ENCODE measurements at regions not wholly inside any gene's neighbourhood (a gene's known extent, or its start where the extent isn't known, plus 50 kb on each side); places are given as distances from the start of the nearest gene placed in this dataset.
"Not testable (repeated sequence)": the region's sequence is repeated elsewhere in the genome, so short reads cannot be mapped to it uniquely, and the experiment has no call there.

GRCh38 chr9:87040410-87041009 lies 93.2 kb upstream of the GAS1 start:
- Histone ChIP-seq H3K4me1 (ENCODE audit: control insufficient read depth, low read length) (no peaks in the 10 kb centered on the region), H3F3A (ENCODE audit: control insufficient read depth, insufficient read depth) (no peaks in the 10 kb centered on the region), H3K36me3 (ENCODE audit: control insufficient read depth, low read length) (no peaks in the 10 kb centered on the region), H3K27ac (ENCODE audit: low read depth, low read length) (no peak overlapping the region), H3K9me3 (ENCODE audit: control insufficient read depth, insufficient read depth, low read length) (no peaks in the 10 kb centered on the region; the same call in 1 of the 2 replicates), H3K4me3 (ENCODE audit: low read length) (no peak overlapping the region), H4K20me1 (ENCODE audit: control insufficient read depth, insufficient read depth, low read depth, low read length) (no peaks in the 10 kb centered on the region), H3K27me3 (ENCODE audit: control insufficient read depth, low read length) (no peaks in the 10 kb centered on the region), H3K79me2 (ENCODE audit: control insufficient read depth, low read length) (no peaks in the 10 kb centered on the region), H3K4me2 (ENCODE audit: low read length) (no peak overlapping the region), H3K9me2 (replicated peaks; ENCODE audit: control insufficient read depth, low read length) (no peaks in the 10 kb centered on the region)
- TF ChIP-seq, protein P1, sequence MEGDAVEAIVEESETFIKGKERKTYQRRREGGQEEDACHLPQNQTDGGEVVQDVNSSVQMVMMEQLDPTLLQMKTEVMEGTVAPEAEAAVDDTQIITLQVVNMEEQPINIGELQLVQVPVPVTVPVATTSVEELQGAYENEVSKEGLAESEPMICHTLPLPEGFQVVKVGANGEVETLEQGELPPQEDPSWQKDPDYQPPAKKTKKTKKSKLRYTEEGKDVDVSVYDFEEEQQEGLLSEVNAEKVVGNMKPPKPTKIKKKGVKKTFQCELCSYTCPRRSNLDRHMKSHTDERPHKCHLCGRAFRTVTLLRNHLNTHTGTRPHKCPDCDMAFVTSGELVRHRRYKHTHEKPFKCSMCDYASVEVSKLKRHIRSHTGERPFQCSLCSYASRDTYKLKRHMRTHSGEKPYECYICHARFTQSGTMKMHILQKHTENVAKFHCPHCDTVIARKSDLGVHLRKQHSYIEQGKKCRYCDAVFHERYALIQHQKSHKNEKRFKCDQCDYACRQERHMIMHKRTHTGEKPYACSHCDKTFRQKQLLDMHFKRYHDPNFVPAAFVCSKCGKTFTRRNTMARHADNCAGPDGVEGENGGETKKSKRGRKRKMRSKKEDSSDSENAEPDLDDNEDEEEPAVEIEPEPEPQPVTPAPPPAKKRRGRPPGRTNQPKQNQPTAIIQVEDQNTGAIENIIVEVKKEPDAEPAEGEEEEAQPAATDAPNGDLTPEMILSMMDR (IDR thresholded peaks at IDR 0.05; ENCODE audit: low read depth, low read length, poor library complexity, severe bottlenecking) = no peak
- TF ChIP-seq EZH2phosphoT487 (IDR thresholded peaks at IDR 0.05; ENCODE audit: borderline replicate concordance, low read length) = no peak

GRCh38 chr9:87041553-87042235 lies 94.4 kb upstream of the GAS1 start:
- not testable (repeated sequence) for H3K4me2 ChIP-seq (ENCODE audit: low read length); H3K4me3 ChIP-seq (ENCODE audit: low read length); H4K20me1 ChIP-seq (ENCODE audit: control insufficient read depth, insufficient read depth, low read depth, low read length); H3K9me2 ChIP-seq (replicated peaks; ENCODE audit: control insufficient read depth, low read length); H3K27me3 ChIP-seq (ENCODE audit: control insufficient read depth, low read length); H3F3A ChIP-seq (ENCODE audit: control insufficient read depth, insufficient read depth); H3K4me1 ChIP-seq (ENCODE audit: control insufficient read depth, low read length); H3K79me2 ChIP-seq (ENCODE audit: control insufficient read depth, low read length); H3K9me3 ChIP-seq (ENCODE audit: control insufficient read depth, insufficient read depth, low read length); H3K27ac ChIP-seq (ENCODE audit: low read depth, low read length); H3K36me3 ChIP-seq (ENCODE audit: control insufficient read depth, low read length)

DNA sequence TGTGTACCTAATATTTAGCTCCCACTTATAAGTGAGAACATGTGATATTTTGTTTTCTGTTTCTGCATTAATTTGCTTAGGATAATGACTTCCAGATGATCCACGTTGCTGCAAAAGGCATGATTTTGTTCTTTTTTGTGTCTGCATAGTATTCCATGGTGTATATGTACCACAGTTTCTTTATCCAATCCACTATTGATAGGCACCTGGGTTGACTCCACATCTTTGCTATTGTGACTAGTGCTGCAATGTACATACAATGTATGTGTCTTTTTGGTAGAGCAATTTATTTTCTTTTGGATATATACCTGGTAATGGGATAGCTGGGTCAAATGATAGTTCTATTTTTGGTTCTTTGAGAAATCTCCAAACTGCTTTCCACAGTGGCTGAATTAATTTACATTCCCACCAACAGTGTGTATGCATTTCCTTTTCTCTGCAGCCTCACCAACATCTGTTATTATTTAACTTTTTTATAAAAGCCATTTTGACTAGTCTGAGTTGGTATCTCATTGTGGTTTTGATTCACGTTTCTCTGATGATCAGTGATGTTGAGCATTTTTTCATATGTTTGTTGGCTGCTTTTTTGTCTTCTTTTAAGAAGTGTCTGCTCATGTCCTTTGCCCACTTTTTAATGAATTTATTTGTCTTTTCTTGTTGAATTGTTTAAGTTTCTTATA lies 102.8 kb upstream of the GAS1 start:
- H3K9me3 ChIP-seq (ENCODE audit: control insufficient read depth, insufficient read depth, low read length); H4K20me1 ChIP-seq (ENCODE audit: control insufficient read depth, insufficient read depth, low read depth, low read length); H3K36me3 ChIP-seq (ENCODE audit: control insufficient read depth, low read length); H3K4me3 ChIP-seq (ENCODE audit: low read length); H3K27me3 ChIP-seq (ENCODE audit: control insufficient read depth, low read length); H3K79me2 ChIP-seq (ENCODE audit: control insufficient read depth, low read length); H3K27ac ChIP-seq (ENCODE audit: low read depth, low read length); H3K4me1 ChIP-seq (ENCODE audit: control insufficient read depth, low read length); H3F3A ChIP-seq (ENCODE audit: control insufficient read depth, insufficient read depth); H3K4me2 ChIP-seq (ENCODE audit: low read length); H3K9me2 ChIP-seq (replicated peaks; ENCODE audit: control insufficient read depth, low read length): not testable (repeated sequence)

GRCh38 chr9:87054999-87055686 lies 107.8 kb upstream of the GAS1 start:
- Histone ChIP-seq H3K27ac (ENCODE audit: low read depth, low read length) (no peak overlapping the region), H3K4me1 (ENCODE audit: control insufficient read depth, low read length) (no peaks in the 10 kb centered on the region), H3K4me3 (ENCODE audit: low read length) (no peak overlapping the region), H3K36me3 (ENCODE audit: control insufficient read depth, low read length) (no peaks in the 10 kb centered on the region), H3K4me2 (ENCODE audit: low read length) (no peak overlapping the region), H3K9me3 (ENCODE audit: control insufficient read depth, insufficient read depth, low read length) (no peaks in the 10 kb centered on the region), H4K20me1 (ENCODE audit: control insufficient read depth, insufficient read depth, low read depth, low read length) (no peaks in the 10 kb centered on the region), H3K27me3 (ENCODE audit: control insufficient read depth, low read length) (no peaks in the 10 kb centered on the region), H3K79me2 (ENCODE audit: control insufficient read depth, low read length) (no peaks in the 10 kb centered on the region), H3F3A (ENCODE audit: control insufficient read depth, insufficient read depth) (no peaks in the 10 kb centered on the region), H3K9me2 (replicated peaks; ENCODE audit: control insufficient read depth, low read length) (no peaks in the 10 kb centered on the region)
- TF ChIP-seq, protein P1 (IDR thresholded peaks at IDR 0.05; ENCODE audit: low read depth, low read length, poor library complexity, severe bottlenecking) = no peak
- TF ChIP-seq EZH2phosphoT487 (IDR thresholded peaks at IDR 0.05; ENCODE audit: borderline replicate concordance, low read length) = no peak

Measured in DOHH2 (cell line).